ENCODE measurements at regions not wholly inside any gene's neighbourhood (a gene's known extent, or its start where the extent isn't known, plus 50 kb on each side); places are given as distances from the start of the nearest gene placed in this dataset.

GRCh38 chr12:131441060-131441396 lies 269.9 kb upstream of the SFSWAP start:
- TF ChIP-seq POLR2A (IDR thresholded peaks at IDR 0.05): no peak
- no peak for TF ChIP-seq CTCF (IDR thresholded peaks at IDR 0.05)
- no peak for TF ChIP-seq POLR2AphosphoS5 (IDR thresholded peaks at IDR 0.05)
